OCI-LY1 (cell line): ENCODE measurements at regions not wholly inside any gene's neighbourhood (a gene's known extent, or its start where the extent isn't known, plus 50 kb on each side); places are given as distances from the start of the nearest gene placed in this dataset.

Source experiments
- H2AFZ ChIP-seq: fragments of 200-600 bp; sonication (generic), shearing (Covaris generic); 2 replicates; pipeline ENCODE4 v1.6.0; 2014; ENCODE audit warnings: antibody characterized with exemption, mild to moderate bottlenecking, low read length
- H3F3A ChIP-seq: fragments of 200-600 bp; sonication (generic), shearing (Covaris generic); 2 replicates; pipeline ENCODE4 v1.6.0; 2014; ENCODE audit warnings: mild to moderate bottlenecking, antibody characterized with exemption, low read length, moderate library complexity; ENCODE audit not compliant: insufficient read depth
- H3K27ac ChIP-seq: fragments of 200-600 bp; sonication (generic); 2 replicates; pipeline ENCODE4 v1.5.1; 2014; ENCODE audit warnings: low read length, mixed run types, mild to moderate bottlenecking, low read depth; ENCODE audit not compliant: poor library complexity, severe bottlenecking
- H3K27me3 ChIP-seq: fragments of 200-600 bp; sonication (generic); 2 replicates; pipeline ENCODE4 v1.6.0; 2014; ENCODE audit warnings: antibody characterized with exemption, mild to moderate bottlenecking, low read length, moderate library complexity; ENCODE audit not compliant: insufficient read depth
- H3K36me3 ChIP-seq: fragments of 200-600 bp; sonication (generic); 2 replicates; pipeline ENCODE4 v1.6.1; 2014; ENCODE audit warnings: mild to moderate bottlenecking, antibody characterized with exemption, low read length, moderate library complexity, mixed read lengths; ENCODE audit not compliant: insufficient read depth
- H3K4me1 ChIP-seq: fragments of 200-600 bp; sonication (generic); 2 replicates; pipeline ENCODE4 v1.5.1; 2014; ENCODE audit warnings: mild to moderate bottlenecking, low read length, moderate library complexity; ENCODE audit not compliant: insufficient read depth, severe bottlenecking
- H3K4me2 ChIP-seq: fragments of 200-600 bp; sonication (generic), shearing (Covaris generic); 2 replicates; pipeline ENCODE4 v1.6.1; 2014; ENCODE audit warnings: low read length
- H3K4me3 ChIP-seq: fragments of 200-600 bp; sonication (generic); 2 replicates; pipeline ENCODE4 v1.5.1; 2014; ENCODE audit warnings: low read length, low read depth, mild to moderate bottlenecking, mixed read lengths; ENCODE audit not compliant: poor library complexity, severe bottlenecking
- H3K79me2 ChIP-seq: fragments of 200-600 bp; shearing (Covaris generic); 2 replicates; pipeline ENCODE4 v1.6.1; 2016; ENCODE audit warnings: mixed run types, low read length, mixed read lengths; ENCODE audit not compliant: insufficient read depth
- H3K9ac ChIP-seq: fragments of 200-600 bp; sonication (generic), shearing (Covaris generic); 2 replicates; pipeline ENCODE4 v1.6.1; 2014; ENCODE audit warnings: mild to moderate bottlenecking, low read length, mixed read lengths
- H3K9me2 ChIP-seq: fragments of 200-600 bp; sonication (generic), shearing (Covaris generic); 2 replicates; pipeline ENCODE4 v1.6.1; 2014; ENCODE audit warnings: low read depth, mild to moderate bottlenecking, low read length, mixed read lengths
- H3K9me3 ChIP-seq: fragments of 200-600 bp; shearing (Covaris generic); 2 replicates; pipeline ENCODE4 v1.6.1; 2014; ENCODE audit warnings: low read length, mixed read lengths
- H4K20me1 ChIP-seq: fragments of 200-600 bp; sonication (generic), shearing (Covaris generic); 2 replicates; pipeline ENCODE4 v1.6.0; 2016; ENCODE audit warnings: mild to moderate bottlenecking, low read length; ENCODE audit not compliant: insufficient read depth
- CTCF ChIP-seq: fragments of 200-600 bp; sonication (generic), shearing (Covaris generic); IDR thresholded peaks from 2 replicates; pipeline ENCODE4 v1.5.1; 2017; ENCODE audit warnings: mild to moderate bottlenecking, antibody characterized with exemption, low read length, moderate library complexity, mixed read lengths
- EZH2 ChIP-seq: fragments of 200-600 bp; sonication (generic), shearing (Covaris generic); IDR thresholded peaks from 2 replicates; pipeline ENCODE4 v1.8.0; 2017; ENCODE audit warnings: borderline replicate concordance, mixed run types, mild to moderate bottlenecking, antibody characterized with exemption, low read length, moderate library complexity, mixed read lengths

DNA sequence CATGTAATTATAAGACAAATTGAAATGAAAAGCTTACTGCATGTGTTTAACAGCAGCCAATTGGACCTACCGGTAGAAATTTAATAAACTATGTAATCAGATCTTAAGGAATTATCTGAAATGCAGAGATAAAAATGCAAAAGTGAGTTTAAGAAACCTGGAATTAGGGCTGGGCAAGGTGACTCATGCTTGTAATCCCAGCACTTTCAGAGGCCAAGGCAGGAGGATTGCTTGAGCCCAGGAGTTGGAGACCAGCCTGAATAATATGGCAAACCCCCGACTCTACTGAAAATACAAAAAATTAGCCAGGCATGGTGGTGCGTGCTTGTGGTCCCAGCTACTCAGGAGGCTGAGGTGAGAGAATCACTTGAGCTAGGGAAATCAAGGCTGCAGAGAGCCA is 74.1 kb downstream of the HFE start:
- Histone ChIP-seq H3K9me3 (no peaks in the 10 kb centered on the region), H4K20me1 (no peaks in the 10 kb centered on the region), H3K4me1 (peaks cover 37% of the 10 kb centered on the region), H2AFZ (no peak overlapping the region), H3K9me2 (no peaks in the 10 kb centered on the region), H3F3A (peaks cover 4% of the 10 kb centered on the region; the same call in 1 of the 2 replicates), H3K4me2 (no peak overlapping the region), H3K27me3 (no peaks in the 10 kb centered on the region), H3K36me3 (no peaks in the 10 kb centered on the region), H3K27ac (peak overlapping the region; percentile 99), H3K4me3 (no peak overlapping the region), H3K9ac (no peak overlapping the region), H3K79me2 (no peaks in the 10 kb centered on the region)
- TF ChIP-seq EZH2 (no peak), CTCF (no peak)

GRCh38 chr6:26162399-26162798 is 75.2 kb downstream of the HFE start:
- H3K79me2 ChIP-seq = no peaks in the 10 kb centered on the region
- H3K9me2 ChIP-seq = no peaks in the 10 kb centered on the region
- no peaks in the 10 kb centered on the region for H3K9me3 ChIP-seq
- no peak overlapping the region for H2AFZ ChIP-seq
- peaks cover 4% of the 10 kb centered on the region; the same call in 1 of the 2 replicates for H3F3A ChIP-seq
- TF ChIP-seq CTCF (no peak), EZH2 (no peak)
- no peaks in the 10 kb centered on the region for H3K36me3 ChIP-seq
- H3K4me3 ChIP-seq = no peak overlapping the region
- H3K4me1 ChIP-seq = peaks cover 42% of the 10 kb centered on the region
- peak overlapping the region; percentile 99 for H3K27ac ChIP-seq
- H3K27me3 ChIP-seq = no peaks in the 10 kb centered on the region
- H3K9ac ChIP-seq = no peak overlapping the region
- H3K4me2 ChIP-seq = no peak overlapping the region
- H4K20me1 ChIP-seq = no peaks in the 10 kb centered on the region

DNA sequence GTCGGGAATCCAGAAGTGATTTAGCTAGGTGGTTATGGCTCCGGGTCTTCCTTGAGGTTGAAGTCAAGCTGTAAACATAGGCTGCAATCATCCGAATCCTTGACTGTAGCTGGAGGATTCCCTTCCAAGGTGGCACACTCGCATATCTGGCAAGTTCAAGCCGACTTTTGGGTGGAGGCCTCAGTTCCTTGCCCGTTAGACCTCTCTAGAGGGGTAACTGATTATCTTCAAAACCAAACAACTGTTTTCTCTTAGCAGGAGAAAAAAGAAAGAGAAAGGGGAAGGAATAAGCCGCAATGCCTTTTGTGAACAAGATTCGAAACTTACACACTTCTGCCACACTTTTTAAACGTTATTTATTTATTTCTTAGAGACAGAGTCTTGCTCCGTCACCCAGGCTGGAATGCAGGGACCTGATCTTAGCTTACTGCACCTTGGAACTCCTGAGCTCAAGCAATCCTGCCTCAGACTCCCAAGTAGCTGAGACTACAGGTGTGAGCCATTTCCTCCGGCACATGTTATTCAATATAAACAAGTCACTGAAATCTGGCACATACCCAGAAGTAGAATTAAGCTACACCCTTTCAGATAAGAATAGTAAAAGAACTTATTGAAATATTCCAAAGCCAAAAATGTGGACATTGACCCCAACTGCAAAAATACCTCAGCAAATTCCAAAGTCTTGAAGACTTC is 76.3 kb downstream of the HFE start:
- Histone ChIP-seq H3K4me2 (no peak overlapping the region), H3K9me2 (no peaks in the 10 kb centered on the region), H3K27me3 (no peaks in the 10 kb centered on the region), H3K9me3 (no peaks in the 10 kb centered on the region), H3K9ac (no peak overlapping the region; the same call in 1 of the 2 replicates), H3K36me3 (no peaks in the 10 kb centered on the region), H4K20me1 (no peaks in the 10 kb centered on the region), H3K4me1 (peaks cover 43% of the 10 kb centered on the region), H3K4me3 (no peak overlapping the region), H3K79me2 (no peaks in the 10 kb centered on the region), H3F3A (peaks cover 4% of the 10 kb centered on the region; the same call in 1 of the 2 replicates), H3K27ac (peak overlapping the region; percentile 63), H2AFZ (no peak overlapping the region)
- TF ChIP-seq CTCF (no peak), EZH2 (no peak)
